Heart right ventricle (tissue), 16 donors: ENCODE measurements at regions not wholly inside any gene's neighbourhood (a gene's known extent, or its start where the extent isn't known, plus 50 kb on each side); places are given as distances from the start of the nearest gene placed in this dataset.

Experiments used
- ATAC-seq, 8 donors: fragments of 200-7000 bp; cut with Tn5 transposase; one replicate each; pipeline ENCODE4 v1.9.1; 2020; ENCODE audit warnings: mild to moderate bottlenecking in 8 of 8, moderate library complexity in 8 of 8, moderate number of reproducible peaks in 1 of 8
- DNase-seq, 2 donors: peaks; one replicate each; pipeline ENCODE4 v3.0.0-alpha.2; 2020
- H3K27ac ChIP-seq, 10 donors: fragments of 200-600 bp; sonication (generic) in 2 of 10; one replicate each; pipeline versions ENCODE4 v1.5.0 to v1.8.0; 2020 to 2022; ENCODE audit warnings: mild to moderate bottlenecking in 3 of 10
- H3K27me3 ChIP-seq, 7 donors: fragments of 200-600 bp; one replicate each; pipeline ENCODE4 v1.8.0; 2021 to 2022; ENCODE audit warnings: mild to moderate bottlenecking in 2 of 7
- H3K36me3 ChIP-seq, 9 donors: fragments of 200-600 bp; sonication (generic) in 1 of 9; one replicate each; pipeline versions ENCODE4 v1.5.0 to v1.8.0; 2020 to 2022; ENCODE audit warnings: mild to moderate bottlenecking in 2 of 9
- H3K4me1 ChIP-seq, 9 donors: fragments of 200-600 bp; sonication (generic) in 1 of 9; one replicate each; pipeline versions ENCODE4 v1.5.0 to v1.8.0; 2020 to 2022; ENCODE audit warnings: mild to moderate bottlenecking in 4 of 9
- H3K4me3 ChIP-seq, 10 donors: fragments of 200-600 bp; sonication (generic) in 2 of 10; one replicate each; pipeline versions ENCODE4 v1.5.0 to v1.8.0; 2020 to 2022; ENCODE audit warnings: mild to moderate bottlenecking in 7 of 10, moderate library complexity in 2 of 10
- H3K9me3 ChIP-seq, 11 donors: fragments of 200-600 bp in 10 of 11; sonication (generic) in 2 of 11; one replicate each; pipeline versions ENCODE4 v1.5.0 to v1.8.0; 2013 to 2022; ENCODE audit warnings: mild to moderate bottlenecking in 2 of 11, control low read depth in 1 of 11, moderate library complexity in 1 of 11
- CTCF ChIP-seq, 9 donors: fragments of 200-600 bp; sonication (generic) in 2 of 9; IDR thresholded peaks; one replicate each; pipeline versions ENCODE4 v1.5.0 to v1.8.0; 2021 to 2022; ENCODE audit warnings: antibody characterized with exemption in 9 of 9, mild to moderate bottlenecking in 5 of 9, moderate library complexity in 1 of 9
- WGBS, 2 donors: extraction: QIAGEN DNeasy Blood & Tissue Kit; methylation state at CpG; one replicate each; pipeline ENCODE4 v1.1.7; 2013; ENCODE audit warnings: inconsistent platforms in 1 of 2; 5-methylcytosine and 5-hydroxymethylcytosine counted together
- intact Hi-C, 10 donors: fragments of 100-400 bp; cut with DNase I; formaldehyde crosslinking; loops; one replicate each; pipeline versions ENCODE4 v1.11.1 to v1.14.2; 2022
- donor health status: Arrhythmogenic right ventricular cardiomyopathy.
- donor health status: ischemic (EF 13 %, LVEDD 7.1; RV severe dilation, severe dysfunction).
- donor health status: healthy with polysubstance abuse.
- donor health status: DM: no; HTN: yes; CAD: no.
- donor health status: DM: no; HTN: no; CAD: no.
- donor health status: ischemic (EF 25% LVEDD 6.9; RV normal size, moderate dysfunction).
- donor health status: ischemic (EF 25% LVEDD 5.7; RV mildly dilated, moderate dysfunction).
- donor health status: healthy.
- donor health status: DM: yes; HTN: yes; CAD: no.
- donor health status: Ischemic cardiomyopathy.
- donor health status: ischemic (EF 35%, LVEDD 5.7; RV mildly dilated, moderate dysfunction).
- donor health status: nonischemic (EF 11% LVEDD 7.7; RV severe dilation, severe dysfunction).
- donor health status: DM: yes; HTN: yes; CAD: no.
- donor health status: PGD.
- donor health status: ischemic (EF 29% LVEDD 5.4; RV normal size, mild dysfunction).
- donor health status: nonischemic (EF 23%, LVEDD 6.1; RV moderate dilation, normal function).

GRCh38 chr4:60589425-60589824 lies 610.7 kb upstream of the ADGRL3 start:
- ATAC-seq (no peak), DNase-seq (no peak)
- no peak for TF ChIP-seq CTCF (IDR thresholded peaks at IDR 0.05)
- no peaks in the 10 kb centered on the region for H3K36me3 ChIP-seq
- H3K27ac ChIP-seq, result no peak overlapping the region
- intact Hi-C loops, result no loop called here
- no peaks in the 10 kb centered on the region for H3K9me3 ChIP-seq
- H3K27me3 ChIP-seq, result no peaks in the 10 kb centered on the region
- WGBS, 2 donors, result 78 to 79% methylated on average over 5 of the region's 5 CpGs
- no peak overlapping the region for H3K4me3 ChIP-seq
- no peaks in the 10 kb centered on the region for H3K4me1 ChIP-seq

- Histone ChIP-seq H3K27ac (no peak overlapping the region), H3K36me3 (no peaks in the 10 kb centered on the region), H3K27me3 (no peaks in the 10 kb centered on the region), H3K4me1 (no peaks in the 10 kb centered on the region), H3K9me3 (no peaks in the 10 kb centered on the region), H3K4me3 (no peak overlapping the region)
- TF ChIP-seq CTCF (IDR thresholded peaks at IDR 0.05), result no peak
- intact Hi-C loops, result no loop called here
- ATAC-seq, result no peak
- DNase-seq, result no peak
These were observed 610.0 kb upstream of the ADGRL3 start for GRCh38 chr4:60590116-60590515.

GRCh38 chr4:60605646-60606354 lies 594.3 kb upstream of the ADGRL3 start:
- 68 to 75% methylated on average over 2 of the region's 2 CpGs for WGBS, 2 donors
- H3K27ac ChIP-seq, result no peak overlapping the region
- no peaks in the 10 kb centered on the region for H3K4me1 ChIP-seq
- intact Hi-C loops, result no loop called here
- no peaks in the 10 kb centered on the region for H3K36me3 ChIP-seq
- no peak for DNase-seq
- no peak overlapping the region for H3K4me3 ChIP-seq
- no peaks in the 10 kb centered on the region for H3K27me3 ChIP-seq
- H3K9me3 ChIP-seq, result peaks cover 0 to 17% (median 0%) of the 10 kb centered on the region in 11 donors
- no peak for ATAC-seq
- TF ChIP-seq CTCF (IDR thresholded peaks at IDR 0.05), result no peak

- no peak for DNase-seq
- Histone ChIP-seq H3K27ac (no peak overlapping the region), H3K9me3 (peaks cover 0 to 29% (median 0%) of the 10 kb centered on the region in 11 donors), H3K36me3 (no peaks in the 10 kb centered on the region), H3K4me1 (no peaks in the 10 kb centered on the region), H3K27me3 (no peaks in the 10 kb centered on the region), H3K4me3 (no peak overlapping the region)
- intact Hi-C loops, result no loop called here
- ATAC-seq, result no peak
- TF ChIP-seq CTCF (IDR thresholded peaks at IDR 0.05), result no peak
- WGBS, 2 donors, result 89 to 94% methylated on average over 9 of the region's 9 CpGs
These were observed 588.2 kb upstream of the ADGRL3 start for GRCh38 chr4:60611762-60612496.
